ENCODE measurements at regions not wholly inside any gene's neighbourhood (a gene's known extent, or its start where the extent isn't known, plus 50 kb on each side); places are given as distances from the start of the nearest gene placed in this dataset.

DNA sequence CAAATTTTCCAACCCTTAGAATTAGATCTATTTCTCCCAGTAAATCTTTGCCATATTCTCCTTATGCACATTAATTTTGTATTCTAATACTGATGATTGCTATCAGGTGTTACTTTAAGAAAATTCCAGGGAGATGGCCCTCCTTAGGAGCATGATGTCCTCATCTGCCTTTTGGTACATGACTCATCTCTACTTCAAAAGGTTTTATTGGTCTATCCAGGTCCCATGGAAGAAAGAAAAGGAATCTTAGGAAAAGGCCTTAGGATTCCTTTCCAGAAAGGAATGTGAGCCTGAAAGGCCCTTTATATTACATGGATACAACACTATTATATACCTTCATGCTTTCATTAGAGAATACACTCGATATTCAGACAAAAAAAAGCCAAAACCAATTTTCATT is 968.2 kb downstream of the STIM2 start:
- H3K9me3 ChIP-seq = no peaks in the 10 kb centered on the region
- H3K36me3 ChIP-seq = no peaks in the 10 kb centered on the region
- no peak overlapping the region for H3K27ac ChIP-seq
- intact Hi-C loops (cut with DNase I) = no loop called here
- no peak for DNase-seq (ENCODE audit: low spot score in 2 of 2)
- TF ChIP-seq, protein P1, sequence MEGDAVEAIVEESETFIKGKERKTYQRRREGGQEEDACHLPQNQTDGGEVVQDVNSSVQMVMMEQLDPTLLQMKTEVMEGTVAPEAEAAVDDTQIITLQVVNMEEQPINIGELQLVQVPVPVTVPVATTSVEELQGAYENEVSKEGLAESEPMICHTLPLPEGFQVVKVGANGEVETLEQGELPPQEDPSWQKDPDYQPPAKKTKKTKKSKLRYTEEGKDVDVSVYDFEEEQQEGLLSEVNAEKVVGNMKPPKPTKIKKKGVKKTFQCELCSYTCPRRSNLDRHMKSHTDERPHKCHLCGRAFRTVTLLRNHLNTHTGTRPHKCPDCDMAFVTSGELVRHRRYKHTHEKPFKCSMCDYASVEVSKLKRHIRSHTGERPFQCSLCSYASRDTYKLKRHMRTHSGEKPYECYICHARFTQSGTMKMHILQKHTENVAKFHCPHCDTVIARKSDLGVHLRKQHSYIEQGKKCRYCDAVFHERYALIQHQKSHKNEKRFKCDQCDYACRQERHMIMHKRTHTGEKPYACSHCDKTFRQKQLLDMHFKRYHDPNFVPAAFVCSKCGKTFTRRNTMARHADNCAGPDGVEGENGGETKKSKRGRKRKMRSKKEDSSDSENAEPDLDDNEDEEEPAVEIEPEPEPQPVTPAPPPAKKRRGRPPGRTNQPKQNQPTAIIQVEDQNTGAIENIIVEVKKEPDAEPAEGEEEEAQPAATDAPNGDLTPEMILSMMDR (IDR thresholded peaks at IDR 0.05) = no peak
- H3K4me1 ChIP-seq = no peaks in the 10 kb centered on the region
- no peaks in the 10 kb centered on the region for H3K27me3 ChIP-seq
- H3K4me3 ChIP-seq = no peak overlapping the region

DNA sequence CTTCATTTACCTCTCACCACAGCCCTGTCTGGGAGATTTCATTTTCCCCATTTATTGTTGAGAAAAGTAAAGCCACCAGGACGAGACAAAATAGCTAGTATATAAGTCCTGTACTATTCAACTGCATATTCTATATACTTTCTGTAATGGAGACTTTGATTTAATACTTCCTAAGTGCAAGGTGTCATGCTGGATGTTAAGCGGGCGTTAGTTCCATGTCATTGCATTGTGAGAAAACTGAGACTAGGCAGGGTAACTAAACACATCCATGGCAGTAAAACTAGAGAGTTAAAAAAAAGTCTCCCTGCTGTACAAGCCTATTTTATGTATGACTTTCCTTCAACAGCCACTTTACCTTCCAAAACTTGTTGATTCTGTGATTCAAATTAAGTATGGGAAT is 969.6 kb downstream of the STIM2 start:
- no peaks in the 10 kb centered on the region for H3K27me3 ChIP-seq
- TF ChIP-seq, protein P1 (IDR thresholded peaks at IDR 0.05) = no peak
- no peaks in the 10 kb centered on the region for H3K36me3 ChIP-seq
- no peak overlapping the region for H3K4me3 ChIP-seq
- no peak overlapping the region for H3K27ac ChIP-seq
- H3K4me1 ChIP-seq = no peaks in the 10 kb centered on the region
- H3K9me3 ChIP-seq = no peaks in the 10 kb centered on the region
- DNase-seq (ENCODE audit: low spot score in 2 of 2) = no peak
- intact Hi-C loops (cut with DNase I) = no loop called here

DNA sequence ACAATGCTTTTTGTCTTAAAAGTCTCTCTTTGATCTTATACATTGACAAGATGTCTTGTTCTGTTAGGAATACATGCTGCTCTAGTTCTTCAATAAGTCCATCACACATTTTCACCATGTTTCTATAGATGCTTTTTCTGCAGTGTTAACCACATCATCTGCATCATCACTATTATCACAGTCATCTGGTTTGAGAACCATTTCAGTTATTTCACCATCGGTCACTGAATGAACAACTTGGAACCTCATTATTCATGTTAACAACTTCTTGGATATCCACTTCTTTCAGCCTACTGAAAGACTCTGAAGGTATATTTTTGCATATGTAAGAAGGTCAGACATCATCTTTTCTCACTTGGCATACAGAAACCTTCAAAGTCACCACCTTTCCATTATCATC is 975.2 kb downstream of the STIM2 start:
- Histone ChIP-seq H3K27ac (no peak overlapping the region), H3K27me3 (no peaks in the 10 kb centered on the region)
- intact Hi-C loops (cut with DNase I) = no loop called here

DNA sequence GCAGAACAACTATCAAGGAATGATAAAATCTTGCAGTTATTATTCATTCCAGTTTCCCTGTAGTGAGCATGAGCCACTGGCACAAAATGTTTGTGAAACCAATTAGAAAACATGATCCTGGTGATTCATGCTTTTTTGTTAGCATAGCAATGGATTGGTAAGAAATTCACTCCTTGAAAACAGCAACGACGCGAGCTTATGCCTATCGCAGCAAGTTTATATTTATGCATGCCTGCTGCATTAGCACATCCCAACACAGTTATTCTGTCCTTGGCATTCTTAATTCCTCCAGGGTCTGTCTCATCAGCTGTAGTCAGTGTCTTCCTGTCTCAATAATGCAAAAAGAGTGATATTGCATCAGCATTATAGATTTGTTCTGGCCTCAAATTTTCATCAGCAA is 975.9 kb downstream of the STIM2 start:
- intact Hi-C loops (cut with DNase I) = no loop called here
- no peaks in the 10 kb centered on the region for H3K27me3 ChIP-seq
- H3K4me1 ChIP-seq = no peaks in the 10 kb centered on the region
- TF ChIP-seq, protein P1 (IDR thresholded peaks at IDR 0.05) = no peak
- DNase-seq (ENCODE audit: low spot score in 2 of 2) = no peak
- no peaks in the 10 kb centered on the region for H3K36me3 ChIP-seq
- H3K4me3 ChIP-seq = no peak overlapping the region
- H3K27ac ChIP-seq = no peak overlapping the region
- no peaks in the 10 kb centered on the region for H3K9me3 ChIP-seq

More for the DNA sequence above, 975.2 kb downstream of the STIM2 start:
- Histone ChIP-seq H3K9me3 (no peaks in the 10 kb centered on the region), H3K4me3 (no peak overlapping the region), H3K36me3 (no peaks in the 10 kb centered on the region), H3K4me1 (no peaks in the 10 kb centered on the region)
- TF ChIP-seq, protein P1 (IDR thresholded peaks at IDR 0.05) = no peak
- no peak for DNase-seq (ENCODE audit: low spot score in 2 of 2)

DNA sequence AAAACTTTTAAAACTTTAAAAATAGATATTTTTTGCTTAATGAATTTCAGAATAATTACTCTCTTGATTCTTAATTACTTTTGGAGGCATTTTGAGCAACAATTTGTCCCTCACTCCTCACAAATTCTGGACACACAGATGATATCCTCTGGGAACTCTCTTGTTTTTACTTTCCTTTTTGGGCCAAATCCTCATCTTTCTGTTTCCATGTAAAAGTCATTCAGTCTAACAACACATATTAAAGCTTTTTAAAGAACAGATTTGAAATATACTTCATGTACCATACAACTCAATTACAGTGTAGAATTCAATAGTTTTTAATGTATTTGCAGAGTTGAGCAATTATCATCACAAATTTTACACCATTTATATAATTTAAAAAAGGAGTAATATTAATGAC is 983.1 kb downstream of the STIM2 start:
- TF ChIP-seq, protein P1 (IDR thresholded peaks at IDR 0.05) = no peak

DNA sequence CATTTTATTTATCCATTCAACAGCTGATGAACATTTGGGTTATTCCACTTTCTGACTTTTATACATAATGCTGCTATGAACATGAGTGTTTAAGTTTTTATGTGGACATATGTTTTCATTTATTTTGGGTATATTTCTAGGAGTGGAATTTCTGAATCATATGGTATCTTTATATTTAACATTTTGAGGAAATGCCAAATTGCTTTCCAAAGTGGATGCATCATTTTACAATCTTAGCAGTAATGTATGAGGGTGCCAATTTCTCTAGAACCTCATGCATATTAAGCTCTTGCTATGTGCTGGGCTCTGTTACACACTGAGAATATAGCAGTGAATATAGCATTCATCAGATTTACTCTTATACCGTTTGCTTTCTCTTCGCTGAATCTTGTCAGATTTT is 983.7 kb downstream of the STIM2 start:
- intact Hi-C loops (cut with DNase I) = no loop called here
- H3K9me3 ChIP-seq = no peaks in the 10 kb centered on the region
- no peak overlapping the region for H3K4me3 ChIP-seq
- no peak for DNase-seq (ENCODE audit: low spot score in 2 of 2)
- TF ChIP-seq, protein P1 (IDR thresholded peaks at IDR 0.05) = no peak
- H3K27ac ChIP-seq = no peak overlapping the region
- H3K36me3 ChIP-seq = no peaks in the 10 kb centered on the region
- no peaks in the 10 kb centered on the region for H3K4me1 ChIP-seq
- no peaks in the 10 kb centered on the region for H3K27me3 ChIP-seq

More for the DNA sequence above, 983.1 kb downstream of the STIM2 start:
- no peak overlapping the region for H3K27ac ChIP-seq
- H3K9me3 ChIP-seq = no peaks in the 10 kb centered on the region
- no peaks in the 10 kb centered on the region for H3K36me3 ChIP-seq
- no peak for DNase-seq (ENCODE audit: low spot score in 2 of 2)
- intact Hi-C loops (cut with DNase I) = no loop called here
- no peaks in the 10 kb centered on the region for H3K27me3 ChIP-seq
- no peaks in the 10 kb centered on the region for H3K4me1 ChIP-seq
- no peak overlapping the region for H3K4me3 ChIP-seq

Data from ascending aorta (tissue), 2 donors.